ENCODE measurements at regions not wholly inside any gene's neighbourhood (a gene's known extent, or its start where the extent isn't known, plus 50 kb on each side); places are given as distances from the start of the nearest gene placed in this dataset.

DNA sequence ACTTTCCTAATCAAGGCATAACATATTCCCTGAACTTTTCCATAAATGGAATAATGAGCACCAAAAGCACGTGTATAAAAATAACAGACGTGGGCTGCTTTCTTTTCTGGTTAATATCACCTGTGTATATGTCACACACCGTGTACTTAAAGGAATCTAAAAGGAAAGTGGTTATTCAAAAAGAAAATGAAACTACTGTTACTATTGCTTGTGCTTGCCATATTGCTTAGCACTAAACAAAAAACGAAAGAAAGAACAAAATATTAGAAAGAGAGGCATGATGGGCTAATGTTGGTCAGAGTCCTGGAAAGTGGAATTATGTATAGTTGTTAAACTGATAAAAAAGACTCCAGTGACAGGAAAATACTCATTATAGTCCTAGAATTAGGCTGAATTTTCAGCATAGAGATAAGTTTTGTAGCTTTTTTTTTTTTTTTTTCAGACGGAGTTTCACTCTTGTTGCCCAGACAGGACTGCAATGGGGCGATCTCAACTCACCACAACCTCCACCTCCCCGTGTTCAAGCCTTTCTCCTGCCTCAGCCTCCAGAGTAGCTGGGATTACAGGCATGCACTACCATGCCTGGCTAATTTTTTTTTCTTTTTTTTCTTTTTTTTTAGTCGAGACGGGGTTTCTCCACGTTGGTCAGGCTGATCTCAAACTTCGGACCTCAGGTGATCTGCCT, 123.2 kb downstream of the PABPC4L start:
- TF ChIP-seq CTCF (IDR thresholded peaks at IDR 0.05), result no peak
- no peak for TF ChIP-seq POLR2AphosphoS5 (IDR thresholded peaks at IDR 0.05)
- no peak for TF ChIP-seq POLR2A (IDR thresholded peaks at IDR 0.05)
- TF ChIP-seq EP300 (IDR thresholded peaks at IDR 0.05), result no peak

All from sigmoid colon (tissue), 4 donors.